ENCODE measurements at regions not wholly inside any gene's neighbourhood (a gene's known extent, or its start where the extent isn't known, plus 50 kb on each side); places are given as distances from the start of the nearest gene placed in this dataset.

- TF ChIP-seq CTCF (IDR thresholded peaks at IDR 0.05) (no peak), POLR2A (IDR thresholded peaks at IDR 0.05) (no peak)
Measured at GRCh38 chr5:152650413-152650812, 245.3 kb upstream of the NMUR2 start.
